Iris pigment epithelial cell (primary cell): ENCODE measurements at regions not wholly inside any gene's neighbourhood (a gene's known extent, or its start where the extent isn't known, plus 50 kb on each side); places are given as distances from the start of the nearest gene placed in this dataset.
"Not testable (repeated sequence)": the region's sequence is repeated elsewhere in the genome, so short reads cannot be mapped to it uniquely, and the experiment has no call there.

ENCODE experiments used
- DNase-seq: peaks from one replicate; pipeline ENCODE4 v3.0.0-alpha.2; 2011; ENCODE audit warnings: low read depth

DNA sequence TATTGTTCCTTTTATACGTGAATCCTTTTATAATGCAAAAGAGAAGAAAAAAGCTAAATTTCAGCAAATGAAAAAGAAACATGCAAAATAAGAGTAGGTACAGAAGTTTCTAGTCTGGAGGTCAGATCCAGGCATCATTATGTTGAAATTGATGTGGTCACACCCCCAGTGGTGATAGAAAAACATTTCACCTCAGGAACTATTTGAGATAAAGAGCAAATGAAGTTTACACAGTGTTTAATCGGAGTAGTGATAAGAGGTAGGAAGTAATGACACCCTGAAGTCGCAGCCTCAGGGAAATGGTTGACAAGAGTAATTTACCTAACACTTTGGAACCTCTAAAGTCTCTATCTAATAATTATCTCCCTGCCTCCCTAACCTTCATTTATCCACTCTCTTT is 536.0 kb upstream of the STEAP1 start:
- DNase-seq = no peak

DNA sequence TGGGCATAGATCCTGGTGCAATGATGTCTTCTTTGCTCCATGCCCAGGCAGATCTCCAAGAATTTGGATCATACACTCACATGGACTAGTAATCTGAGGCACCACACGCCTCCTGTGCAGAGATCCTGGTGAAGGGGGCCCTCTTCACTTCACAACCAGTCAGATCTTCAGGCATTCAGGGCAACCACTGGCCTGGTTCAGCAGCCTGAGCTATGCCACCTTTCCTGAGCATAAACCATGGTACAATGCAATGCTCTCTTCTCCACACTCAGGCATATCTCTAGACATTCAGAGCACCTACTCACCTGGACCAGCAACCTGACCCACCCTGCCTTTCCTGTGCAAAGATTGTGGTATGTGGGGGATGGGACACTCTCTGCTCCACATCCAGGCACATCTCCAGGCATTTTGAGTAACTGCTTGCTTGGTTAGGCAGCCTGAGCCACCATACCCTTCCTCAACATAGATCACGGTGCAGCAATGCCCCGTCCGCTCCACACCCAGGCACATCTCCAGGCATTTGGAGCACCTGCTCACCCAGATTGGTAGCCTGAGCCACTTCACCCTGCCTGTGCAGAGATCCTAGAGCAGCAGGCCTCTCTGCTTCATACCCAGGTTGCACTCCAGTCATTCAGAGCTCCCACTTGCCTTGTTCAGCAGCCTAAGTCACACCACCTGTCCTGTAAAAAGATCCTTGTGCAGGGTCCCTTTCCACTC is 532.2 kb upstream of the STEAP1 start:
- no peak for DNase-seq

DNA sequence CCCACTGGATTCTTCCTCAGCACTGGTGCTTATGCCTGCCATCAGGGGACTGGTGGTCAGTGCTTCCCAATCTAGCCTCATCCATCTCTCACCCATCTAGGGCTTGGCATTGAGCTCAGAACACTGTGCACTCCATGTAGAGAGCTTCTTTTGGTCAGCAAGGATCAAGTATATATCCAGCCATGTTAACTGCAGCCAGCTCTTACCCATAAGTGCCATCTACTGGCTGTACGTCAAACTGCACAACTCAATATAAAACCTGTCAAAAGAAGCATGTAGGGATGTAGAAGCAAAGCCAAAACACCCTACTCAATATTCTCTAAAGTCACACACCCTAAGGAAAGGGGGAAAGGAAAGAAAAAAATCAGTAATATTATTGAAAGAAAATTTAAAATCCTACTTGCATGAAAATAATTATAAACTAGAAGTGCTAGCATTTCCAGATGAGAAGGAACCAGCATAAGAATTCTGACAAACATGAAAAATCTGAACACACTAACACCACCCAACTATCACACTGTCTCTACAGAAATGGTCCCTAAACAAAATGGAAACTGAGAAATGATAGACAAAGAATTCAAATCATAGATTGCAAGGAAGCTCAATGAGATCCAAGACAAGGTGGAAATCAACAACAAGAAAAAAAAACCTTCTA is 531.1 kb upstream of the STEAP1 start:
- peak; percentile 44 for DNase-seq

DNA sequence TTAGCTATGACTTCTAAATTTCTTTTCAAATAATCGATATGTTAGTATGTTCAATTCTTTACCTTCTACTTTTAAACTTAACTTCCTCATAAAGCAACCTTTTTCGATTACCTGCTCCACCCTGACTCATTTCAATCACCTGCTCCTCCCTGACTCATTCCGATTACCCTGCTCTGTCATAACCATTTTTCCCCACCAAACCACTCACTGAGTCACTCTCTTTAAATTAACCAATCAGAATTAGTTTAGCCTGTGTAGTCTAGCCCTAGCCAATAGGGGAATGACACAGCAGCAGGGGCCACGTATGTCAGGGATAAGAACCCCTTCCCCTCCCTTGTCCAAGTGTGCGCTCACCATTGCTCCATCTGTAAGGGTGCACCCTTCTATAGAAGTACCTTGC is 530.1 kb upstream of the STEAP1 start:
- DNase-seq = not testable (repeated sequence)

DNA sequence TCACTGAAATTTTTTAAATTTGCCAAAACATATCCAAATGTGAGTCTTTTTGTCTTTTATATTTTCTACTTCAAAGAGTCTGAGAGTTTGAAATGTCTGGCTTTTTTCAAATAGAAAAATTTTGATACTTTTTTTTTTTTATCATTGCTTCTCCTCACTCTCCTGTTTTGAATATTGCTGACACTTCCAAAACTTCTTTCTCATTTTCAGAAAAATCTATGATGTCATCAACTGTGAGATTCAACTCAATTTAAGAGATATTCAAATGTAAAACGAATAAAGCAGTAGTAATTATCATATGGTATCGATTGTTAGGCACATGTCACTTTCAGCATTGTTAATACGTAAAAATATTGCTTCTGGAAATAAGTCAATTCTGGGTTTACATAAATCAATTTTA is 505.8 kb upstream of the STEAP1 start:
- DNase-seq = no peak

DNA sequence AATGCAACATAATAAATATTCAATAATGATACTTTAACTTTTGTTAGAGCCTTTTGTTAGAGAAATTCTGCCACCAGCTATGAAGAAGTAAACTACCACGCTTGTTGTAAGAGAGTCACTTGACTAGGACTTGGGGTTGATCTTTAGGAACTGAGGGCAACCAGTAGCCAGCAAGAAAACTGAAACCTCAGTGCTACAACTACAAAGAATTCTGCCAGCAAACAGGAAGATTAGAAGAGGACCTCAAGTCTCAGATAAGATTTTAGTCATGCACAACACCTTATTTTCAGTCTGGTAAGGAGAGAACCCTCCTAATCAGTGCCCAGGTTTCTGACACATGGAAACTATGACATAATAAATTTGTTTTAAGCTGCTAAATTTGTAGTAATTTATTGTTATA is 498.3 kb upstream of the STEAP1 start:
- DNase-seq = no peak

DNA sequence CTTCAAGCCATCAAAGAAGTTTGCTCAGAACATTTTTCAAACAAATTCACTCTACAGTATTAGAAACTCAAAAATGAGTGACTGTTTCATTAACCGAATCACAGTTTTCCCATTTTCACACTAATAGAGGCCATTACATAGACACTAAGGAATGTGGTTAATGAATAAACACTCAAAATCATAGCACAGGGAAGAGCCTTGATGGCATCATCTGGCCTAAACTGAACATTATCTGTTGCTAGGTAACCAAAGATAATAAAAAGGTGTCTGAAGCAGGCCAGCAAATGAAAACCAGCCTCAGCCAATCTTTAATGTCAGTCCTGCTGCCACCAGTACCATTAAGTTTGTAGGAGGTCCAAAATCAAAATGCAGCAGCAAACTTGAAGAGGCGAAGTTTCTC is 492.4 kb upstream of the STEAP1 start:
- no peak for DNase-seq

DNA sequence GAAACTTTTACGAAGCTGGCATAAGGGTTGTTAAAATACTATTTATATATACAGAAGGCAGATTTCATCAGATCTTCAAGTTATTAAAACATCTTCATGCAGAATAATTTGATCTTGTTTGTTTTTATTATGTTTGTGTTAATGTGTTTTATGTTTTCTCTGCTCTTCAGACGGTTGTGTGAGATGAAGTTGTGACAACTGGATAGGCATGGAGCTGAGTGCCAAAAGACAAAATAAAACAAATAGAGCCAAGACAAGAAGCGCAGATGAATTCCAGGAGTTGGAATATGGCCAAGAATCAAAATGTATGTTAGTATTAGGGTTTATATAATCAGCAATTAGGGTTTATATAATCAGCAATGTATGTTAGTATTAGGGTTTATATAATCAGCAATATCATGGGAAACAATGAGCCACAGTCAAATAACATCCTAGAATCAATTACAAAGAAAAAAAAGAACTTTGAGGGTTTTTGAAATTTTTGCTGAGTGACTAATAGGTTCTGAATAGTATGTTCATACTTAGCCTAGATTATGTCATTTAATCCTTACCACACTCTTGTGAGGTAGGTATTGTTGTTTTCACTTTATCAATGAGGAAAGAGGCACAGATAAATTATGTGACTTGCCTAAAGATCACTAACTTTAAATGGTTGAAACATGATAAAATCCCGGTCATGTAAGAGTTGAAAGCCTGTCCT is 488.0 kb upstream of the STEAP1 start:
- peak; percentile 1 for DNase-seq

DNA sequence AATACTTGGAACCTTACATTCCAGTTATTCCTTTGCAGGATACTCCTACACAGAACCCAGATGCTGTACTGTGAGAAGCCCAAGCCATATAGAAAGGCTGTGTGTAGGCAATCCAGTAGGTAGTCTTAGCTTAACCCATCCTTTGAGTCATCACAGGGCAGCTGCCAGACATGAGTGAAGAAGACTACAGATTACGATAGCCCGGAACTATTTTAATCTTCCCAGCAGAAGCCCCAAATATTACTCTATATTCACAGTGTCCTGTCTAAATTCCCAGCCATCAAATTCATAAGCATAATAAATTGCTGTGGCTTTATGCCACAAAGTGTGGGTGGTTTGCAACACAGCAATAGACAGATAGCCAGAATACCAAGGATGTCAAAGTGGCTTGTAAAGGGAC is 474.1 kb upstream of the STEAP1 start:
- no peak for DNase-seq

DNA sequence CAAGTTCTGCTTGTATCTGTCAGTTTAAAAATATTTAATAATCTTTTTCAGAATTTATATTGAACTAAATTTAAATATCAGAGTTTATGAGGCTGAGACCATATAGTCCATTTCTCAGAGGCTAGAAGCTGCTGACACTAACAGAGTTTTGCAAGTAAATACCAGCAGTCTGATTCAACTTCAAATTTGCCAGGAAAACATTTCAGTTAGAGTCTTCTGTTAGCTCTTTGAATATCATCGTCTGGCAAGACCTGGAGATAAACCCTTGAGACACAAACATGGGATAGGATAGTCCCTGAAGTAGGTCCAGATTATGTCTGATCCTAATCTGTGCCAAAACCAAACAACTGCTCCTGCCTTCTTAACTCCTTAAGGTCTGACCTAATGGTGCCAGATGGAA is 472.8 kb upstream of the STEAP1 start:
- DNase-seq = no peak

DNA sequence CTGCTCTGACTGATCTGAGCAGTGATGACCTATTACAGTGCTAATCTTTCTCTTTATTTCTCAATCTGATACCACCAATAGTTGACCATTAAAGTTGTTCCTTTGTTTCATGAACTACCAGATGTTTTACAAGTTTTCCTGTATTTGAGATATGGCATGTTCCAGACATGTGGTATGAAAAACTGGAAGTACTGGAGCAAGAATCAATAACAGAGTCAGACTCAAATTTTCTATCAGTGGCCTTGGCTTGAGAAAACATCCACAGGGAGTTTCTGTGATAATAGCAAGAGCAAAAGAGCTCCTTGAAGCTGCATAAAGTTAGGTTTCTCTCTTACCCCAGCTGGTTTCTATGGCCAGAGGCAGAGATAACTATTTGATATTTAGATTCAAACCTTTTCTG is 469.0 kb upstream of the STEAP1 start:
- DNase-seq = no peak

DNA sequence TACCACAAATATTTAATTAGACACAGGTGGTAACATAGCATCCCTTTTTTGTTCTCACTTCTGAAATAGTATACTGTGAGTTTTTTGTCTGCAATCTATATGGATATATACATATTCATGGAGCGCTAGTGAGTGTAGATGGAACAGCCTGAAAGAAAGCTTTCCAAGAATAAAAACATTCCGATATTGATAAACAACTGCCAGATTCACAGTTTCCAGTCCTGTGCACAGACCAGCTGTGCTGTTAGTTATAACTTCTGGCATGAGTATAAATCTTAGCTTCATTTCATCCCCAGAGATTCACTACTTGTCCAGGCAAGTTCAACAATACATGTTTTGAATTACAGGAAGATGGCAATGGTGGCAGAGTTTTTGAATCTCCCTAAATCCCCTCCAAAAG is 467.1 kb upstream of the STEAP1 start:
- no peak for DNase-seq

DNA sequence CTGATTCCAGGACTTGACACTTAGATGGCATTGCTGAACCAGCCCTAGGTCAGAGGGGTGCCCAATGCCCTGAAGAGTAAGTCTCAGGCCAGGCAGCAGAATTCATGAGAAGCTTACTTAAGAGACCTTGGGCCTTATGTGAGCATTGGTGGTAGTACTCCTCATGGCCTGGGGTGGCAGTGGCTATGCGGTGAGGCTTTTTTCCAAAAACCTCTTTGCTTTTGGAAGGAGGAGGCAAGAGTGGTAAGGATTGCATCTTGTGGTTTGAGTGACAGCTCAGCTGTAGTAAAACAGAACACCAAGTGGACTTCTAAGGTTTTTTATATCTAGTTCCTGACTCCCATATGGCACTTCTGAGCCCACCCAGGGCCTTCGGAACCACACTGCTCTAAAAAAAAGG is 459.0 kb upstream of the STEAP1 start:
- no peak for DNase-seq

DNA sequence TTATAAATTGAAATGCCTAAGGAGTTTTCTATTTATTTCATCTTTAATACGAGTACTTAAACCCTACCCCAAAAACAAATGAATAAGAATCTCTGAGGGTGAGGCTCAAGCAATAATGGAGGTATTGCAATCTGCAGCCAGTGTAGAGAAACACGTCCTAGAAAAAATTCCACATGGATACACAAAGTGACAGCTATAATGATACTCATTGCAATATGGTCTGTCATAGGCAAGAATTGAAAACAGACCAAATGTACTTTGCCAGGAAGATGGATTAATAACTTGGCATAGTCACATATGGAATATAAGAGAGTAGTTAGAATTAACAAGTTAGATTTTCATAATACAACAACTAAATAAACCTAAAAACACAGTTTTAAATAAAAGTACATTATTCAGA is 440.1 kb upstream of the STEAP1 start:
- DNase-seq = no peak

DNA sequence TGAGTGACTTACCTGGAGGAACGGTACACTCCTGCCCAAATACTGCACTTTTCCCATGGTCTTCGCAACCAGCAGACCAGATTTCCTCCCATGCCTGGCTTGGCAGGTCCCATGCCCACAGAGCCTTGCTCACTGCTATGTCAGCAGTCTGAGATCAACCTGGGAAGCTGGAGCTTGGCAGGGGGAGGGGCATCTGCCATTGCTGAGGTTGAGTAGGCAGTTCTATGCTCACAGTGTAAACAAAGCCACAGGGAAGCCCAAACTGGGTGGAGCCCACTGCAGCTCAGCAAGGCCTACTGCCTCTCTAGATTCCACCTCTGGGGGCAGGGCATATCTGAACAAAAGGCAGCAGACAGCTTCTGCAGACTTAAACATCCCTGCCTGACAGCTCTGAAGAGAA is 435.3 kb upstream of the STEAP1 start:
- DNase-seq = not testable (repeated sequence)

DNA sequence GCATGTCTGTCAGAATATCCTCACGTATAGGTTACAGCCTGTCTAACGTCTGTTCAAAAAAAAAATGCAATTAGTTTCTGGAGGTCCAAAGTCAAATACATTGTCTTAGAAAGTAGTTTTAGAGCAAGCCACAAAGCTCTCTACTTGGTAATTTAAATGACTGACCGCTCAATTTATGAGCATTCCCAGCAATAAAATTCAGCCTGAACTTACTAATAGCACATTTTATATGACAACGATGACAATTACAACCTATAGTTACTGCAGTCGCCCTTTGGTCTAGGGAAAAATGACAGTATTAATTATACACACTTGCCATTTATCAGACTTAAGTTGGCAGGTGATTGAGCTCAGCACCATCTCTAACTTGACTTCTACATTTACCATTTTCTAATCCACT is 425.8 kb upstream of the STEAP1 start:
- DNase-seq = no peak

DNA sequence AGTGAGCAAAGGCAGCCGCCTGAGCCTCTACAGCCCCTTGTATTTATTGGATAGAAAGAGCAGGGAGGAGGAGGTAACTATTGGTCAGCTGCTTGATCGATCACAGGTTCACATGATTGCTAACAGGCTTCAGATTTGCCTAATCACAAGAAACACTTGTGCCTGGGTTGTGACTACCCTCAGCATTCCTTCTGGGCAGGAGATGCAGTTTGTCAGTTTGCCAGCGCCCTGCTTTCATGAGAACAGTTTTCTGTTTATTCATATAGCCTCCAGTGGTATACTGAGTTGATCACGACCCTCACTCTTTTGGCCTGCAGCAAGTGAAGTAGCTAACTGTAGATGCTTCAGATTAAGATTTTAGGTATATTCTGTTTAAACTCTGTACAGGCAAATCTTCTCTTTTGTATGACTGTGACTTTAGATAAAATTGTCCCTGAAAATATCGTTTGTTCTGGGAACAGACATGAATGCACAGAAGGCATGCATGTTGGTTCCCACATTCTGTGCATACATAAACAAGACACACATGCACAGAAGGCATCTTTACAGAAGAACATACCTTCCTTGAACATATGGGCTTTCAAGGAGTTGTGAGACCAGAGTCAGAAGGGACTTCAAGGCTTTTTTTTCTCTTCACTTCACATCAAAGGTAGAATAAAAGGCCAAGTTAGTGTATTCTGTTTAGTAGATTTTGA is 422.4 kb upstream of the STEAP1 start:
- no peak for DNase-seq

DNA sequence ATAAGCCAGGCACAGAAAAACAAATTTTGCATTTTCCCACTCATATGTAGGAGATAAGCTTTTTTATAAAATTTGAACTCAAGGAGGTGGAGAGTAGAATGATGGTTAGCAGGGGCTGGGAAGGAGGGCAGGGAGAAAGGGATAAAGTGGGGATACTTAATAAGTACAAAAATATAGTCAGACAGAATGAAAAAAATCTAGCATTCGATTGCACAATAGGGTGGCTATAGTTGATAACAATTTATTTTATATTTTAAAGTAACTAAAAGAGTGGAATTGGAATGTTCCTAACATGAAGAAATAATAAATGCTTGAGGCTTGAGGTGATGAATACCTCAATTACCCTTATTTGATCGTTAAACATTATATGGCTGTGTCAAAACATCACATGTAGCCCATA is 415.7 kb upstream of the STEAP1 start:
- DNase-seq = no peak

DNA sequence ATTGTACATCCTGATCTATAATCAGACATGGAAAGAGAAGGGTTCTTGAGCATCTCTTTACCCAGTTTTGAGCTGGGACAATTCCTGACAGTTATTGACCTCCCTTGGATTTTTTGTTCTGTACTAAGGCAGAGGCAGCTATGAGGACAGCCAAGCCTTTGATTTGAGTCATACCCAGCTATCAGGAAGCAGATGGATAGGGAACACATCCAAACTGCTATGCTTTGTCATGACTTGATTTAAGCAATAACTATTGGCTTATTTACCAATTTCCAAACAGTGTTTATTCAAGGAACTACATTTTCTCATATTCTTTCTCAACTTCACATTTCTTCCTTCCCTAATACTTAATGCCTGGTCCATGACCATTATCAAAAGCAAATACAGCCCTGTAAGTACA is 396.4 kb upstream of the STEAP1 start:
- DNase-seq = no peak

DNA sequence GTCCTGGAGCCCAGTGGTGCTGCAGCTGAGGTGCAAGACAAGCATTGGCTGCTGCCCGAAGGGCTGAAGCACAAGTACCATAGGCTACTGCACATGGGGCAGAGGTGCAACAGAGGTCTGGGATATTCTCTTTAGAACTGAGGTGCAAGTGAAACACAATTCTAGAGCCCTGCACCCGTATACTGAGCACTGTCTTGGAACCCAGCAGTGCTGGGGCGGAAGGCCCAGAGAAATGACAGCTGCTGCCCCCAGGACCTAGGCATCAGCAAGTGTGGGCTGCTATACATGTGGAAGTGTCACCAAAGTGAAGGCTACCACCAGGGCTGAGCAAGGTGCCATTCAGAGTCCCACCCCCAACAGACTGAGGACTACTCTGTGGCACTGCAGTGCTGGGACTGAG is 393.6 kb upstream of the STEAP1 start:
- no peak for DNase-seq

DNA sequence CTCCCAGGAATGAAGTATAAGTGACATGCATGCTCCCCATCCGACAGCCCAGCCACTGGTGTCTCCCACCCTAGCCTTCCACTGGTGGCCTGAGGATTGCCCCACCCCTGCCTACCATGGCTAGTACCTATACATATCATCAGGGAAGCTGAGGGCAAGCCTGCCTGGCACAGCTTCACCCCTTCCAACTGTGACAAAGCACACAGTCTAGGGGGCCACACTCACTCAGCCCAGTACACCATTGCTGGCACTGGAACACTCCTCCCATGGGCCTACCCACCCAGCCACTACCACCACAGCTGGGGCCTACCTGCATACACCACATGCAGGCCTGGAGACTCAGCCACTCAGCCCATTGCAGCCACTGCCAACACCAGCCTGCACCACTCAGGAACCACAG is 393.1 kb upstream of the STEAP1 start:
- no peak for DNase-seq

DNA sequence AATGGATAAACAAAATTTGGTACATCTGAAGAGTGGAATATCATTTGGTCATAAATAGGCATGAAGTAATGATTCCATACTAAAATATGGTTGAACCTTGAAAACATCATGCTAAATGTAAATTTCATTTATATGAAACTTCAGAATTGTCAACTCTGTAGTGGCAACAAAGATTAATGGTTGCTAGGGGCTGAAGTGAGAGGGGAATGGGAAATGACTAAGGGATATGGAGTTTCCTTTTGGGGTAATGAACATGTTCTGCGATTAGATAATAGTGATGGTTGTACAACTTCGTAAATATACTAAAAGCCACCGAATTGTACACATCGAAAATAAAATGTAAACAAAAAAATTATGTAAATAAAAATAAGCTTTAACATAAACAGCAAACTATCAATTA is 384.1 kb upstream of the STEAP1 start:
- DNase-seq = no peak
